H1 (cell line): ENCODE measurements at regions not wholly inside any gene's neighbourhood (a gene's known extent, or its start where the extent isn't known, plus 50 kb on each side); places are given as distances from the start of the nearest gene placed in this dataset.

Source experiments
- CTCF ChIA-PET: fragments of 300-600 bp; sonication (Branson Sonifier 250); formaldehyde crosslinking; loops from one replicate; lab custom pipeline; 2021; ENCODE audit not compliant: partially characterized antibody; lab: Charles Lee
- POLR2A ChIA-PET: fragments of 300-600 bp; sonication (Branson Sonifier 250); formaldehyde crosslinking; loops from one replicate; lab custom pipeline; 2021; ENCODE audit warnings: inconsistent platforms; ENCODE audit not compliant: partially characterized antibody; lab: Charles Lee
- DNase-seq, 2 experiments: peaks; one replicate each; pipeline versions ENCODE4 v3.0.0 to v3.0.0-alpha.2; 2010 to 2022; ENCODE audit warnings: low spot score in 2 of 2, low read depth in 1 of 2, mixed read lengths in 1 of 2
- FAIRE-seq: peaks from 2 replicates; lab custom pipeline; 2011; peaks lifted over from hg19 to GRCh38; lab: Jason Lieb, UNC
- H2AFZ ChIP-seq: 2 replicates; pipeline ENCODE4 v1.8.1; 2012; ENCODE audit warnings: low read length, inconsistent platforms
- H2AK5ac ChIP-seq: 2 replicates; pipeline ENCODE4 v1.6.1; 2013; ENCODE audit warnings: low read depth, low read length
- H2BK120ac ChIP-seq: replicated peaks from 2 replicates; pipeline ENCODE3; 2013; ENCODE audit warnings: low read depth, low read length, inconsistent platforms
- H2BK12ac ChIP-seq: 2 replicates; pipeline ENCODE4 v1.6.1; 2013; ENCODE audit warnings: low read depth, low read length
- H2BK15ac ChIP-seq: 2 replicates; pipeline ENCODE4 v1.6.1; 2013; ENCODE audit warnings: low read length
- H2BK20ac ChIP-seq: 2 replicates; pipeline ENCODE4 v1.6.1; 2013; ENCODE audit warnings: low read length
- H2BK5ac ChIP-seq: 2 replicates; pipeline ENCODE4 v1.6.1; 2013; ENCODE audit warnings: low read depth, low read length
- H3K14ac ChIP-seq: 2 replicates; pipeline ENCODE4 v1.6.1; 2013; ENCODE audit warnings: inconsistent platforms; ENCODE audit not compliant: insufficient read length
- H3K18ac ChIP-seq: 2 replicates; pipeline ENCODE4 v1.6.1; 2013; ENCODE audit warnings: low read length; ENCODE audit errors: extremely low read depth
- H3K23ac ChIP-seq: 2 replicates; pipeline ENCODE4 v1.6.1; 2013; ENCODE audit warnings: inconsistent platforms; ENCODE audit not compliant: insufficient read length
- H3K23me2 ChIP-seq: 2 replicates; pipeline ENCODE4 v1.6.1; 2013; ENCODE audit warnings: low read depth, low read length
- H3K27ac ChIP-seq: 2 replicates; pipeline ENCODE4 v1.6.1; 2011; ENCODE audit warnings: low read depth, low read length, inconsistent platforms
- H3K27me3 ChIP-seq, 4 experiments: replicated peaks in 1 of 4; 1 replicate in 1 of 4; 2 replicates in 3 of 4; pipeline versions ENCODE4 v1.6.1 to v1.8.1; 2011 to 2013; ENCODE audit warnings: low read length in 3 of 4, mild to moderate bottlenecking in 3 of 4, inconsistent platforms in 2 of 4, mixed read lengths in 2 of 4, moderate library complexity in 1 of 4; ENCODE audit not compliant: control insufficient read depth in 3 of 4, insufficient read depth in 3 of 4; ENCODE audit errors: extremely low read depth in 1 of 4
- H3K36me3 ChIP-seq, 4 experiments: 2 replicates each; pipeline versions ENCODE4 v1.6.1 to v1.8.1; 2011 to 2013; ENCODE audit warnings: mild to moderate bottlenecking in 4 of 4, low read length in 3 of 4, moderate library complexity in 2 of 4, control low read depth in 1 of 4, inconsistent platforms in 1 of 4; ENCODE audit not compliant: insufficient read depth in 4 of 4, control insufficient read depth in 2 of 4
- H3K4ac ChIP-seq: replicated peaks from 2 replicates; pipeline ENCODE3; 2013; ENCODE audit warnings: low read length, low read depth, mixed read lengths, inconsistent platforms; ENCODE audit not compliant: insufficient read length
- H3K4me1 ChIP-seq, 4 experiments: replicated peaks in 1 of 4; 1 replicate in 1 of 4; 2 replicates in 3 of 4; pipeline versions ENCODE4 v1.6.1 to v1.8.1; 2011 to 2013; ENCODE audit warnings: low read length in 3 of 4, inconsistent platforms in 2 of 4, mixed read lengths in 1 of 4; ENCODE audit not compliant: insufficient read depth in 4 of 4, control insufficient read depth in 3 of 4
- H3K4me2 ChIP-seq, 2 experiments: 2 replicates each; pipeline versions ENCODE4 v1.6.1 to v1.8.1; 2011 to 2013; ENCODE audit warnings: low read depth in 2 of 2, low read length in 2 of 2, control low read depth in 1 of 2, inconsistent platforms in 1 of 2, mild to moderate bottlenecking in 1 of 2; ENCODE audit not compliant: insufficient read depth in 1 of 2
- H3K4me3 ChIP-seq, 4 experiments: fragments of 200-600, 300-600 bp in 1 of 4; sonication (generic), shearing (Covaris generic), sonication (Bioruptor Twin) in 1 of 4; 2 replicates each; pipeline versions ENCODE4 v1.5.1 to v1.8.1; 2011 to 2016; ENCODE audit warnings: low read length in 4 of 4, low read depth in 3 of 4, control low read depth in 2 of 4, inconsistent platforms in 2 of 4, mild to moderate bottlenecking in 2 of 4, mixed read lengths in 1 of 4, moderate library complexity in 1 of 4; ENCODE audit not compliant: insufficient read depth in 2 of 4; ENCODE audit errors: extremely low read depth in 1 of 4
- H3K56ac ChIP-seq: replicated peaks from 2 replicates; pipeline ENCODE3; 2013; ENCODE audit warnings: low read depth, mild to moderate bottlenecking, mixed read lengths, low read length, inconsistent platforms; ENCODE audit not compliant: insufficient read length
- H3K79me1 ChIP-seq: 2 replicates; pipeline ENCODE4 v1.6.1; 2013; ENCODE audit warnings: low read depth, low read length, control low read depth
- H3K79me2 ChIP-seq, 2 experiments: 2 replicates each; pipeline versions ENCODE4 v1.6.1 to v1.8.1; 2012 to 2013; ENCODE audit warnings: low read length in 2 of 2, mild to moderate bottlenecking in 2 of 2, inconsistent platforms in 1 of 2; ENCODE audit not compliant: insufficient read depth in 2 of 2, control insufficient read depth in 1 of 2
- H3K9ac ChIP-seq, 4 experiments: replicated peaks in 1 of 4; 1 replicate in 1 of 4; 2 replicates in 3 of 4; pipeline versions ENCODE4 v1.6.1 to v1.8.1; 2011 to 2013; ENCODE audit warnings: low read depth in 3 of 4, low read length in 3 of 4, control low read depth in 2 of 4, mild to moderate bottlenecking in 2 of 4, moderate library complexity in 2 of 4, inconsistent platforms in 1 of 4; ENCODE audit errors: extremely low read depth in 1 of 4
- H3K9me3 ChIP-seq, 2 experiments: 2 replicates each; pipeline versions ENCODE4 v1.6.1 to v1.8.1; 2012 to 2013; ENCODE audit warnings: mild to moderate bottlenecking in 2 of 2, moderate library complexity in 2 of 2, control low read depth in 1 of 2, inconsistent platforms in 1 of 2, low read depth in 1 of 2, low read length in 1 of 2, mixed read lengths in 1 of 2; ENCODE audit not compliant: insufficient read depth in 2 of 2
- H4K20me1 ChIP-seq, 2 experiments: replicated peaks in 1 of 2; 2 replicates each; pipeline versions ENCODE3 to v1.8.1; 2011 to 2013; ENCODE audit warnings: inconsistent platforms in 2 of 2, low read length in 2 of 2, mild to moderate bottlenecking in 1 of 2; ENCODE audit not compliant: insufficient read depth in 2 of 2, control insufficient read depth in 1 of 2
- H4K5ac ChIP-seq: 2 replicates; pipeline ENCODE4 v1.6.1; 2013; ENCODE audit warnings: low read length, low read depth, mixed read lengths, inconsistent platforms; ENCODE audit not compliant: insufficient read length
- H4K8ac ChIP-seq: 2 replicates; pipeline ENCODE4 v1.8.0; 2013; ENCODE audit warnings: mild to moderate bottlenecking, moderate library complexity, low read length, inconsistent platforms; ENCODE audit not compliant: insufficient read depth; ENCODE audit errors: extremely low read depth
- H4K91ac ChIP-seq: replicated peaks from 2 replicates; pipeline ENCODE3; 2013; ENCODE audit warnings: low read length, mixed read lengths, inconsistent platforms; ENCODE audit not compliant: insufficient read length
- BCL11A ChIP-seq, 2 experiments: IDR thresholded peaks; one replicate each; pipeline ENCODE4 v1.6.1; 2011; ENCODE audit warnings: low read depth in 2 of 2, low read length in 2 of 2, mild to moderate bottlenecking in 2 of 2
- EGR1 ChIP-seq: IDR thresholded peaks from 2 replicates; pipeline ENCODE4 v1.6.1; 2011; ENCODE audit warnings: low read depth, low read length, borderline replicate concordance
- GABPA ChIP-seq: IDR thresholded peaks from 2 replicates; pipeline ENCODE4 v1.6.1; 2011; ENCODE audit warnings: mild to moderate bottlenecking, low read length, moderate library complexity, borderline replicate concordance; ENCODE audit not compliant: insufficient read depth
- HDAC2 ChIP-seq, 2 experiments: fragments of 300-600 bp in 1 of 2; sonication (generic) in 1 of 2; IDR thresholded peaks; 2 replicates each; pipeline ENCODE4 v1.6.1; 2011 to 2012; ENCODE audit warnings: low read depth in 2 of 2, low read length in 2 of 2, mild to moderate bottlenecking in 2 of 2, moderate library complexity in 2 of 2, borderline replicate concordance in 1 of 2, inconsistent platforms in 1 of 2
- JUN ChIP-seq: IDR thresholded peaks from 2 replicates; pipeline ENCODE4 v1.6.1; 2011; ENCODE audit warnings: low read depth, mild to moderate bottlenecking, improper control_type of control experiment, low read length
- SIRT6 ChIP-seq: IDR thresholded peaks from one replicate; pipeline ENCODE4 v1.7.1; 2012; ENCODE audit warnings: low read length, inconsistent platforms
- SUZ12 ChIP-seq: fragments of 200-600 bp; sonication (generic); IDR thresholded peaks from 2 replicates; pipeline ENCODE4 v1.6.1; 2012; ENCODE audit warnings: mild to moderate bottlenecking, inconsistent platforms, low read length, moderate library complexity, mixed read lengths
- TAF7 ChIP-seq: optimal IDR thresholded peaks from 2 replicates; pipeline ENCODE3; 2011; ENCODE audit warnings: low read depth, mild to moderate bottlenecking, inconsistent platforms, low read length, moderate library complexity, borderline replicate concordance
- WGBS, 2 experiments: shearing (Covaris generic) in 1 of 2; methylation state at CpG; one replicate each; pipeline versions ENCODE4 v1.1.6 to v1.1.7; 2013 to 2015; ENCODE audit warnings: low lambda C conversion rate in 2 of 2, mixed read lengths in 2 of 2, inconsistent platforms in 1 of 2, low coverage in 1 of 2, missing lambda C conversion rate in 1 of 2; ENCODE audit not compliant: insufficient replicate concordance in 2 of 2, insufficient coverage in 1 of 2, insufficient read length in 1 of 2; ENCODE audit errors: extremely low coverage in 1 of 2, missing lambda C conversion rate in 1 of 2; 5-methylcytosine and 5-hydroxymethylcytosine counted together

GRCh38 chr6:49088631-49089030 lies 374.4 kb downstream of the MMUT start:
- Histone ChIP-seq H3K27me3 (no peaks in the 10 kb centered on the region), H3K27ac (no peak overlapping the region), H2BK15ac (no peak overlapping the region), H3K79me2 (no peaks in the 10 kb centered on the region), H3K18ac (no peak overlapping the region), H3K56ac (no peak overlapping the region), H3K4me2 (no peak overlapping the region), H4K91ac (no peak overlapping the region), H3K4me1 (no peaks in the 10 kb centered on the region), H3K14ac (no peak overlapping the region), H2BK20ac (no peak overlapping the region), H3K4ac (no peak overlapping the region), H2BK120ac (no peak overlapping the region), H3K23ac (no peak overlapping the region), H3K79me1 (no peaks in the 10 kb centered on the region), H3K4me3 (no peak overlapping the region), H3K9me3 (no peaks in the 10 kb centered on the region), H4K20me1 (no peaks in the 10 kb centered on the region), H2BK5ac (no peak overlapping the region), H3K36me3 (no peaks in the 10 kb centered on the region), H2BK12ac (no peak overlapping the region), H2AK5ac (no peak overlapping the region), H4K5ac (no peak overlapping the region), H2AFZ (no peak overlapping the region), H3K9ac (no peak overlapping the region), H3K23me2 (no peaks in the 10 kb centered on the region), H4K8ac (no peak overlapping the region)
- DNase-seq (no peak), FAIRE-seq (no peak)
- CTCF ChIA-PET = interaction anchor here (0.6 kb wide), 1 partner anchor 471 kb away, joined by 3 read pairs; no protein-coding TSS in a partner anchor
- POLR2A ChIA-PET = no interaction called here
- WGBS, 2 experiments = 88% methylated on average over 4 of the region's 4 CpGs; no CpG with 5 or more reads in 1 of the 2 experiments
- TF ChIP-seq HDAC2 (IDR thresholded peaks at IDR 0.05; ENCODE audit: borderline replicate concordance in 1 of 2, low read depth in 2 of 2, low read length in 2 of 2) (no peak), SUZ12 (no peak), BCL11A (IDR thresholded peaks at IDR 0.05; ENCODE audit: low read depth in 2 of 2, low read length in 2 of 2) (no peak), GABPA (no peak), JUN (no peak), TAF7 (no peak), EGR1 (no peak), SIRT6 (no peak)
